ENCODE measurements at regions not wholly inside any gene's neighbourhood (a gene's known extent, or its start where the extent isn't known, plus 50 kb on each side); places are given as distances from the start of the nearest gene placed in this dataset.
A peak's percentile ranks its signal among the peaks of the same experiment; 100 is the strongest.

DNA sequence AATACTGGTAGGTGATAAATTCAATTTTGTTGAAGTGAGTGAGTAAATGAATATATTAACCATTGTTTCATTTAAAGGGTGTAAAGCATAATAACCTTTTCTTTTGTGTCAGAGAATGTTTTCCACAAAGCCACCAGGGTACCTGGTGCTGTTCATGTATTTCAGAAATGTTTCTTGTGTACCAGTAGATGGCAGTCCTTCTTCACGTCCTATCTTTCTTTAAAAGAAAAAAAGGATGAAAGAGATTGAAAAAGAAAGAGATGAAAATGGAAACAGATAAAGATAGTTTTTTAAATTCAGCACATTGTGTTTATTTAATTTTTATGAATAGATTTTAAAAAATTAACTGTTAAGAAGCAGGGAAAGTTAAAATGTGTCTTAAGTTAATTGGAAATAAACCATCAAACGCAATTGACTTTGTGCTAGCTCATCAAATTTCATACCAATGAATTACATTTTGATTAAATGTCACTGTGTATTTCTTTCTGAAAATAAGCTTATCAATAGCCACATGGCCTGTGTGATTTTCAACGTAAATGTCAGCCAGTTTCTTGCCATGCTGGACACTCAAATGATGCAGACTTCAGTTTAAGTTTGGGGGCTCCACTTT, 65.5 kb upstream of the CHORDC1 start:
- DNase-seq (ENCODE audit: low spot score) = no peak
- Mint-ChIP-seq H3K4me1 (no peaks in the 10 kb centered on the region), H3K27ac (no peak overlapping the region), H3K27me3 (ENCODE audit: low read depth) (no peaks in the 10 kb centered on the region), H3K9me3 (peaks cover 16% of the 10 kb centered on the region), H3K36me3 (no peaks in the 10 kb centered on the region), H3K4me3 (no peak overlapping the region)
- POLR2A ChIA-PET = no interaction called here
- peak; percentile 61 for ATAC-seq
- TF ChIP-seq OVOL2 (CRISPR knock-in tag; IDR thresholded peaks at IDR 0.05; ENCODE audit: borderline replicate concordance) (no peak), ZNF219 (CRISPR knock-in tag; IDR thresholded peaks at IDR 0.05; ENCODE audit: borderline replicate concordance) (no peak), FOXJ3 (CRISPR knock-in tag; IDR thresholded peaks at IDR 0.05; ENCODE audit: borderline replicate concordance) (no peak), ZNF263 (CRISPR knock-in tag; IDR thresholded peaks at IDR 0.05; ENCODE audit: low read depth) (no peak), ZNF138 (CRISPR knock-in tag; conservative IDR thresholded peaks at IDR 0.05) (no peak), CREB1 (CRISPR knock-in tag; IDR thresholded peaks at IDR 0.05) (no peak), ATF1 (CRISPR knock-in tag; IDR thresholded peaks at IDR 0.05) (no peak), TEAD4 (CRISPR knock-in tag; IDR thresholded peaks at IDR 0.05) (no peak), PRRX2 (CRISPR knock-in tag; IDR thresholded peaks at IDR 0.05) (no peak), JAZF1 (CRISPR knock-in tag; IDR thresholded peaks at IDR 0.05) (no peak), FOXP1 (CRISPR knock-in tag; IDR thresholded peaks at IDR 0.05; ENCODE audit: borderline replicate concordance) (no peak), ZNF232 (CRISPR knock-in tag; IDR thresholded peaks at IDR 0.05) (no peak)
- TF ChIP-seq, protein P1, sequence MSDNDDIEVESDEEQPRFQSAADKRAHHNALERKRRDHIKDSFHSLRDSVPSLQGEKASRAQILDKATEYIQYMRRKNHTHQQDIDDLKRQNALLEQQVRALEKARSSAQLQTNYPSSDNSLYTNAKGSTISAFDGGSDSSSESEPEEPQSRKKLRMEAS (CRISPR knock-in tag; IDR thresholded peaks at IDR 0.05) = no peak
- TF ChIP-seq, protein P2, sequence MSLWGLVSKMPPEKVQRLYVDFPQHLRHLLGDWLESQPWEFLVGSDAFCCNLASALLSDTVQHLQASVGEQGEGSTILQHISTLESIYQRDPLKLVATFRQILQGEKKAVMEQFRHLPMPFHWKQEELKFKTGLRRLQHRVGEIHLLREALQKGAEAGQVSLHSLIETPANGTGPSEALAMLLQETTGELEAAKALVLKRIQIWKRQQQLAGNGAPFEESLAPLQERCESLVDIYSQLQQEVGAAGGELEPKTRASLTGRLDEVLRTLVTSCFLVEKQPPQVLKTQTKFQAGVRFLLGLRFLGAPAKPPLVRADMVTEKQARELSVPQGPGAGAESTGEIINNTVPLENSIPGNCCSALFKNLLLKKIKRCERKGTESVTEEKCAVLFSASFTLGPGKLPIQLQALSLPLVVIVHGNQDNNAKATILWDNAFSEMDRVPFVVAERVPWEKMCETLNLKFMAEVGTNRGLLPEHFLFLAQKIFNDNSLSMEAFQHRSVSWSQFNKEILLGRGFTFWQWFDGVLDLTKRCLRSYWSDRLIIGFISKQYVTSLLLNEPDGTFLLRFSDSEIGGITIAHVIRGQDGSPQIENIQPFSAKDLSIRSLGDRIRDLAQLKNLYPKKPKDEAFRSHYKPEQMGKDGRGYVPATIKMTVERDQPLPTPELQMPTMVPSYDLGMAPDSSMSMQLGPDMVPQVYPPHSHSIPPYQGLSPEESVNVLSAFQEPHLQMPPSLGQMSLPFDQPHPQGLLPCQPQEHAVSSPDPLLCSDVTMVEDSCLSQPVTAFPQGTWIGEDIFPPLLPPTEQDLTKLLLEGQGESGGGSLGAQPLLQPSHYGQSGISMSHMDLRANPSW (CRISPR knock-in tag; conservative IDR thresholded peaks at IDR 0.05; ENCODE audit: low read depth) = no peak
- TF ChIP-seq, protein P3, sequence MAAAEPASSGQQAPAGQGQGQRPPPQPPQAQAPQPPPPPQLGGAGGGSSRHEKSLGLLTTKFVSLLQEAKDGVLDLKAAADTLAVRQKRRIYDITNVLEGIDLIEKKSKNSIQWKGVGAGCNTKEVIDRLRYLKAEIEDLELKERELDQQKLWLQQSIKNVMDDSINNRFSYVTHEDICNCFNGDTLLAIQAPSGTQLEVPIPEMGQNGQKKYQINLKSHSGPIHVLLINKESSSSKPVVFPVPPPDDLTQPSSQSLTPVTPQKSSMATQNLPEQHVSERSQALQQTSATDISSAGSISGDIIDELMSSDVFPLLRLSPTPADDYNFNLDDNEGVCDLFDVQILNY (CRISPR knock-in tag; IDR thresholded peaks at IDR 0.05) = no peak
- TF ChIP-seq, protein P4, sequence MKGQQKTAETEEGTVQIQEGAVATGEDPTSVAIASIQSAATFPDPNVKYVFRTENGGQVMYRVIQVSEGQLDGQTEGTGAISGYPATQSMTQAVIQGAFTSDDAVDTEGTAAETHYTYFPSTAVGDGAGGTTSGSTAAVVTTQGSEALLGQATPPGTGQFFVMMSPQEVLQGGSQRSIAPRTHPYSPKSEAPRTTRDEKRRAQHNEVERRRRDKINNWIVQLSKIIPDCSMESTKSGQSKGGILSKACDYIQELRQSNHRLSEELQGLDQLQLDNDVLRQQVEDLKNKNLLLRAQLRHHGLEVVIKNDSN (CRISPR knock-in tag; IDR thresholded peaks at IDR 0.05) = no peak
- TF ChIP-seq, protein P5, sequence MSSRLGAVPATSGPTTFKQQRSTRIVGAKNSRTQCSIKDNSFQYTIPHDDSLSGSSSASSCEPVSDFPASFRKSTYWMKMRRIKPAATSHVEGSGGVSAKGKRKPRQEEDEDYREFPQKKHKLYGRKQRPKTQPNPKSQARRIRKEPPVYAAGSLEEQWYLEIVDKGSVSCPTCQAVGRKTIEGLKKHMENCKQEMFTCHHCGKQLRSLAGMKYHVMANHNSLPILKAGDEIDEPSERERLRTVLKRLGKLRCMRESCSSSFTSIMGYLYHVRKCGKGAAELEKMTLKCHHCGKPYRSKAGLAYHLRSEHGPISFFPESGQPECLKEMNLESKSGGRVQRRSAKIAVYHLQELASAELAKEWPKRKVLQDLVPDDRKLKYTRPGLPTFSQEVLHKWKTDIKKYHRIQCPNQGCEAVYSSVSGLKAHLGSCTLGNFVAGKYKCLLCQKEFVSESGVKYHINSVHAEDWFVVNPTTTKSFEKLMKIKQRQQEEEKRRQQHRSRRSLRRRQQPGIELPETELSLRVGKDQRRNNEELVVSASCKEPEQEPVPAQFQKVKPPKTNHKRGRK (CRISPR knock-in tag; IDR thresholded peaks at IDR 0.05; ENCODE audit: borderline replicate concordance) = no peak
- TF ChIP-seq, protein P6, sequence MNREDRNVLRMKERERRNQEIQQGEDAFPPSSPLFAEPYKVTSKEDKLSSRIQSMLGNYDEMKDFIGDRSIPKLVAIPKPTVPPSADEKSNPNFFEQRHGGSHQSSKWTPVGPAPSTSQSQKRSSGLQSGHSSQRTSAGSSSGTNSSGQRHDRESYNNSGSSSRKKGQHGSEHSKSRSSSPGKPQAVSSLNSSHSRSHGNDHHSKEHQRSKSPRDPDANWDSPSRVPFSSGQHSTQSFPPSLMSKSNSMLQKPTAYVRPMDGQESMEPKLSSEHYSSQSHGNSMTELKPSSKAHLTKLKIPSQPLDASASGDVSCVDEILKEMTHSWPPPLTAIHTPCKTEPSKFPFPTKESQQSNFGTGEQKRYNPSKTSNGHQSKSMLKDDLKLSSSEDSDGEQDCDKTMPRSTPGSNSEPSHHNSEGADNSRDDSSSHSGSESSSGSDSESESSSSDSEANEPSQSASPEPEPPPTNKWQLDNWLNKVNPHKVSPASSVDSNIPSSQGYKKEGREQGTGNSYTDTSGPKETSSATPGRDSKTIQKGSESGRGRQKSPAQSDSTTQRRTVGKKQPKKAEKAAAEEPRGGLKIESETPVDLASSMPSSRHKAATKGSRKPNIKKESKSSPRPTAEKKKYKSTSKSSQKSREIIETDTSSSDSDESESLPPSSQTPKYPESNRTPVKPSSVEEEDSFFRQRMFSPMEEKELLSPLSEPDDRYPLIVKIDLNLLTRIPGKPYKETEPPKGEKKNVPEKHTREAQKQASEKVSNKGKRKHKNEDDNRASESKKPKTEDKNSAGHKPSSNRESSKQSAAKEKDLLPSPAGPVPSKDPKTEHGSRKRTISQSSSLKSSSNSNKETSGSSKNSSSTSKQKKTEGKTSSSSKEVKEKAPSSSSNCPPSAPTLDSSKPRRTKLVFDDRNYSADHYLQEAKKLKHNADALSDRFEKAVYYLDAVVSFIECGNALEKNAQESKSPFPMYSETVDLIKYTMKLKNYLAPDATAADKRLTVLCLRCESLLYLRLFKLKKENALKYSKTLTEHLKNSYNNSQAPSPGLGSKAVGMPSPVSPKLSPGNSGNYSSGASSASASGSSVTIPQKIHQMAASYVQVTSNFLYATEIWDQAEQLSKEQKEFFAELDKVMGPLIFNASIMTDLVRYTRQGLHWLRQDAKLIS (CRISPR knock-in tag; IDR thresholded peaks at IDR 0.05; ENCODE audit: borderline replicate concordance) = no peak
- TF ChIP-seq, protein P7, sequence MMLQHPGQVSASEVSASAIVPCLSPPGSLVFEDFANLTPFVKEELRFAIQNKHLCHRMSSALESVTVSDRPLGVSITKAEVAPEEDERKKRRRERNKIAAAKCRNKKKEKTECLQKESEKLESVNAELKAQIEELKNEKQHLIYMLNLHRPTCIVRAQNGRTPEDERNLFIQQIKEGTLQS (CRISPR knock-in tag; conservative IDR thresholded peaks at IDR 0.05) = no peak
- CTCF ChIA-PET = interaction anchor here (1.0 kb wide), 1 partner anchor 22 kb away, joined by 4 read pairs; no protein-coding TSS in a partner anchor
